Thoracic aorta (tissue), 2 donors: ENCODE measurements at regions not wholly inside any gene's neighbourhood (a gene's known extent, or its start where the extent isn't known, plus 50 kb on each side); places are given as distances from the start of the nearest gene placed in this dataset.
"Not testable (repeated sequence)": the region's sequence is repeated elsewhere in the genome, so short reads cannot be mapped to it uniquely, and the experiment has no call there.

ENCODE experiments used
- ATAC-seq: fragments of 150-250 bp; one replicate; pipeline ENCODE4 v1.8.0; 2017; ENCODE audit warnings: low read depth; ENCODE audit not compliant: insufficient number of reproducible peaks, low FRiP score
- DNase-seq: peaks from one replicate; pipeline ENCODE4 v3.0.0-alpha.2; 2020; ENCODE audit warnings: low spot score
- H3K27ac ChIP-seq, 2 donors: fragments of 200-600 bp; sonication (generic); 1 replicate in 1 of 2; 2 replicates in 1 of 2; pipeline ENCODE4 v1.5.1; 2016; ENCODE audit warnings: mild to moderate bottlenecking in 2 of 2, moderate library complexity in 2 of 2
- H3K27me3 ChIP-seq: fragments of 200-600 bp; sonication (generic); replicated peaks from 2 replicates; pipeline ENCODE4 v1.6.0; 2016; ENCODE audit warnings: mild to moderate bottlenecking; ENCODE audit not compliant: insufficient read depth
- H3K36me3 ChIP-seq: fragments of 200-600 bp; sonication (generic); one replicate; pipeline ENCODE4 v1.5.1; 2016
- H3K4me1 ChIP-seq, 2 donors: fragments of 200-600 bp; sonication (generic); 1 replicate in 1 of 2; 2 replicates in 1 of 2; pipeline versions ENCODE4 v1.5.1 to v1.6.0; 2016; ENCODE audit warnings: low read depth in 2 of 2, mild to moderate bottlenecking in 1 of 2; ENCODE audit not compliant: control insufficient read depth in 1 of 2
- H3K4me3 ChIP-seq: fragments of 200-600 bp; sonication (generic); 2 replicates; pipeline ENCODE4 v1.5.1; 2016; ENCODE audit warnings: mild to moderate bottlenecking
- H3K9me3 ChIP-seq: fragments of 200-600 bp; sonication (generic); 2 replicates; pipeline ENCODE4 v1.5.1; 2016
- CTCF ChIP-seq: fragments of 200-600 bp; sonication (generic); IDR thresholded peaks from one replicate; pipeline ENCODE4 v1.5.1; 2019; ENCODE audit warnings: antibody characterized with exemption

DNA sequence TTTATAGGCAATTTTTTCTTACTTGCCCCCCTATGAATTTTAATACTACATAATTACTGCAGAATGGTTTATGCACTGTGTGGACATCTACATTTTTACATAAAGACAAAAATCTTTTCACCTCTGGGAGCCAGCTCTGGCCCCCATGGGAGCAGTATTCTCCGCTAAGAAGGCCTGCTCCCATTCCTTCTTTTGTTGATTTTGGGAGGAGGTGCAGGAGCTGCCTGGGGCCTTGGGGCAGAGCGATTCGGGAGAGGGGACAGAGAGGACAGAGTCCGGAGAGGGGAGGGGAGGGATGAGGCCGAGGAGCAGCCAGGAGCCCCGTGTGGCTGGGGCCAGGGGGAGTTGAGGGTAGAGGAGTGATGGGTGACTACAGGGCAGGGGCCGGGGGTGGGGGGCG lies 452.0 kb downstream of the PREX1 start:
- no peak for DNase-seq
- no peaks in the 10 kb centered on the region for H3K4me1 ChIP-seq
- no peak overlapping the region for H3K4me3 ChIP-seq
- ATAC-seq, result no peak
- no peak overlapping the region for H3K27ac ChIP-seq
- no peaks in the 10 kb centered on the region for H3K27me3 ChIP-seq
- TF ChIP-seq CTCF, result no peak
- no peaks in the 10 kb centered on the region for H3K36me3 ChIP-seq
- no peaks in the 10 kb centered on the region for H3K9me3 ChIP-seq

- H3K27me3 ChIP-seq, result no peaks in the 10 kb centered on the region
- no peak for TF ChIP-seq CTCF
- no peak overlapping the region for H3K4me3 ChIP-seq
- H3K27ac ChIP-seq, result no peak overlapping the region
- no peaks in the 10 kb centered on the region for H3K4me1 ChIP-seq
- no peaks in the 10 kb centered on the region for H3K36me3 ChIP-seq
- ATAC-seq (no peak), DNase-seq (no peak)
- H3K9me3 ChIP-seq, result no peaks in the 10 kb centered on the region
Observed at GRCh38 chr20:48374991-48375595, 452.7 kb downstream of the PREX1 start.

- ATAC-seq, result peak; percentile 37
Observed at GRCh38 chr20:48374031-48374907, 453.5 kb downstream of the PREX1 start.

DNA sequence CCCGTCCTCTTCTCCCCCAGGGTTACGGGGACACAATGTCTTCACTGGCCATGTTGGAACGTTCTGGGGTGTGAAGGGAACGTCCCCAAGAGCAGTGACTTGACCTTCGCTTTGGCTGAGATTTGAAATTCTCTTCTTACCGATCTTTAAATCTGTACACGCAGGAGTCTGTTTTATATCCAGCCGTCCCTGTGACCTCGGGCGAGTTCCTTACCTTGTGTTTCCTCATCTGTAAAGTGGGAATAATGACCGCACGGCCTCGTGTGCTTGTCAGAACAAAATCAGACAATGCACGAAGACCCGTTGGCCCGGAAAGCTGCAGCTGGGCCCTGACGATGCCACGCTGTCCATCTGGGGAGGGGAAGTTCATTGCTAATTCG lies 454.3 kb downstream of the PREX1 start:
- ATAC-seq, result no peak
- DNase-seq, result no peak
- no peak overlapping the region for H3K4me3 ChIP-seq
- peaks cover 0 to 9% of the 10 kb centered on the region in 2 donors for H3K4me1 ChIP-seq
- no peaks in the 10 kb centered on the region for H3K36me3 ChIP-seq
- no peak overlapping the region for H3K27ac ChIP-seq
- TF ChIP-seq CTCF, result no peak
- no peaks in the 10 kb centered on the region for H3K9me3 ChIP-seq
- H3K27me3 ChIP-seq, result no peaks in the 10 kb centered on the region

More at GRCh38 chr20:48374031-48374907, 453.5 kb downstream of the PREX1 start:
- not testable (repeated sequence) for H3K9me3 ChIP-seq, H3K36me3 ChIP-seq, H3K4me1 ChIP-seq, H3K27me3 ChIP-seq, H3K4me3 ChIP-seq, DNase-seq, H3K27ac ChIP-seq

GRCh38 chr20:48372851-48373554 lies 454.8 kb downstream of the PREX1 start:
- not testable (repeated sequence) for DNase-seq, H3K4me3 ChIP-seq, H3K36me3 ChIP-seq, H3K27me3 ChIP-seq, H3K4me1 ChIP-seq, H3K27ac ChIP-seq, ATAC-seq, H3K9me3 ChIP-seq

GRCh38 chr20:48371211-48371610 lies 456.6 kb downstream of the PREX1 start:
- ATAC-seq, result no peak
- Histone ChIP-seq H3K4me1 (peaks cover 0 to 9% of the 10 kb centered on the region in 2 donors), H3K27me3 (no peaks in the 10 kb centered on the region), H3K9me3 (no peaks in the 10 kb centered on the region), H3K27ac (no peak overlapping the region), H3K36me3 (no peaks in the 10 kb centered on the region), H3K4me3 (no peak overlapping the region)
- TF ChIP-seq CTCF, result no peak
- no peak for DNase-seq

GRCh38 chr20:48368580-48369021 lies 459.2 kb downstream of the PREX1 start:
- not testable (repeated sequence) for H3K4me3 ChIP-seq, ATAC-seq, H3K4me1 ChIP-seq, H3K36me3 ChIP-seq, H3K9me3 ChIP-seq, H3K27ac ChIP-seq, DNase-seq, H3K27me3 ChIP-seq

DNA sequence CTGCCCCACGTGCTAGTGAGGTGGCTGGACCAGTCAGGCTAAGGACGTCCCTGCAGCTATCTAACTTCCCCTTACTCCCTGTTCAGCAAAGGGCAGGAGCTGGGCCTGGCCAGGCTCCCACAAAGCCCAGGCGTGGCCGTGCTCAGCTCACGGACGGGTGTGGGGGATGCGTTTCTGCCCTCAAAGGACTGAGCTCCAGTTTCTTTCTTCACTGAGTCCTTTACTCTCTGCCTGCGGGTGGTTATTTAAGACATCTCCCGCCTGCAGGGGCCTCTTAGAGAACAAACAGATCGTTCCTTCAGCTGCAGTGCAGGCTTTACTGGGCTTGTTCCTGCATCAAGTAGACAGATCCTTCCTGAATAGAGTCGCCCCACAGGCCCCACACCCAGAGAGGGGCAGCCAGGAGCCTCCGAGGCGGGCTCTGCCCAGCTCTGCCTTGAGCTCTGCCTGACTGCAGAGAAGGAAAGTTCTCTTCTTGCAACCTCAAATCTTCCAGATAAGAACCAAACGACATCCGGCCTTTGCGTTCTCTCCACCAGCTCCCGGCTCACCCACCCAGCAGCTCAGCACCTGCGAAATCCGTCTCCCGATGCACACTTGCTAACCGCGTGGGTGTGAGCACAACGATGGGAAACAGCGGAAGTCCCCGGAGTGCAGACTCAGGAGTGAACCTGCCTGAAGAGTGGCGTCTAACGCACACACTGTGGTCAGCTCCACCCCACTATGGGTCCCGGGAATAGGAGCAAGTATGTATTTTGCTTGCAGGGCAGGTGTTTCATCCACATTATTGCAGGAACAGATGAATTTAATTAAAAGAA lies 460.0 kb downstream of the PREX1 start:
- H3K27me3 ChIP-seq, H3K4me1 ChIP-seq, ATAC-seq, H3K36me3 ChIP-seq, H3K27ac ChIP-seq, H3K9me3 ChIP-seq, DNase-seq, H3K4me3 ChIP-seq: not testable (repeated sequence)
